Astrocyte of the cerebellum (primary cell): ENCODE measurements at regions not wholly inside any gene's neighbourhood (a gene's known extent, or its start where the extent isn't known, plus 50 kb on each side); places are given as distances from the start of the nearest gene placed in this dataset.

Experiments used
- DNase-seq: peaks from one replicate; pipeline ENCODE4 v3.0.0-alpha.2; 2011; ENCODE audit warnings: low read depth
- H3K4me3 ChIP-seq: 2 replicates; pipeline ENCODE4 v1.5.1; 2011; ENCODE audit warnings: mild to moderate bottlenecking, low read depth, low read length, moderate library complexity
- in situ Hi-C: cut with HindIII; loops from 2 replicates; pipeline ENCODE4 v1.10.0; 2017; ENCODE audit warnings: low sequenced_read_pairs
- TF ChIP-seq, protein P1 (sequence below): IDR thresholded peaks from 2 replicates; pipeline ENCODE4 v1.5.1; 2012; ENCODE audit warnings: low read length, low read depth, moderate library complexity, mild to moderate bottlenecking; ENCODE audit errors: missing control alignments

DNA sequence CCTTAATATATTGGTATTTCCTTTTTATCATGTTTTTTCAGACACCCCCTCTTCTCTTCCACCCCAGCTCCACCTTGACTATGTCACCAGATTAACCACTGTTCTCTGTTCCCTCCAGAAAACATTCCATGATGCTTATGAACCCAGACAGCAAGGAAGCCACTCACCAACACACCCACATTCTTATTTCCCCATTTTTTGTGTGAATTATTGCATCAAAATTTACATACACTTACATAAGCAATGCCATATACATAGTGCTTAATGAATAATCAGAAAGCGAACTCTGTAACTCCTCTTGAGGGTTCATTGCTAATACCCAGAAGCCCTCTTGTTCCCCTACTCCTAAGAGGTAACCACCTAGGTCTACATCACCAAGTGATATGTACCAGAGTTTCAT, 182.3 kb upstream of the CDYL start:
- TF ChIP-seq, protein P1, sequence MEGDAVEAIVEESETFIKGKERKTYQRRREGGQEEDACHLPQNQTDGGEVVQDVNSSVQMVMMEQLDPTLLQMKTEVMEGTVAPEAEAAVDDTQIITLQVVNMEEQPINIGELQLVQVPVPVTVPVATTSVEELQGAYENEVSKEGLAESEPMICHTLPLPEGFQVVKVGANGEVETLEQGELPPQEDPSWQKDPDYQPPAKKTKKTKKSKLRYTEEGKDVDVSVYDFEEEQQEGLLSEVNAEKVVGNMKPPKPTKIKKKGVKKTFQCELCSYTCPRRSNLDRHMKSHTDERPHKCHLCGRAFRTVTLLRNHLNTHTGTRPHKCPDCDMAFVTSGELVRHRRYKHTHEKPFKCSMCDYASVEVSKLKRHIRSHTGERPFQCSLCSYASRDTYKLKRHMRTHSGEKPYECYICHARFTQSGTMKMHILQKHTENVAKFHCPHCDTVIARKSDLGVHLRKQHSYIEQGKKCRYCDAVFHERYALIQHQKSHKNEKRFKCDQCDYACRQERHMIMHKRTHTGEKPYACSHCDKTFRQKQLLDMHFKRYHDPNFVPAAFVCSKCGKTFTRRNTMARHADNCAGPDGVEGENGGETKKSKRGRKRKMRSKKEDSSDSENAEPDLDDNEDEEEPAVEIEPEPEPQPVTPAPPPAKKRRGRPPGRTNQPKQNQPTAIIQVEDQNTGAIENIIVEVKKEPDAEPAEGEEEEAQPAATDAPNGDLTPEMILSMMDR = no peak
- no peak for DNase-seq
- H3K4me3 ChIP-seq = no peak overlapping the region
- in situ Hi-C loops = no loop called here

DNA sequence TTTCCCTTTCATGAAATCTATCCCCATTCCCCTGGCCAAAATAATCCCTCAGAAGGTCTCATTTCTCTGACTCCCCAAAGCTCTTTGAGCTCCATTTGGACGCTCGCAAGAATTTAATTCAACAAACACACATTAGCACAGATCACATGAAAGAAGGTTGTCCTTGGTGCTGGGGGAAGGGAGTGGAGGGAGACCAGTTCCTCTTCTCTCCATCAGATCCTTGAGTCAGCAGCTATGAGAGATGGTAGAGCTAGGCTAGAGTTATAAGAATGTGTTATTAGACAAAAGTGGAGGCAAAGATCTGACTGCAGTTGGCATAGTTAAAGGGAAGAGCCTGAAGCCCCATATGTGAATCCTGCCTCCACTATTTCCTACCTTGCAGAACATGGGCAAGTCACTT, 184.2 kb upstream of the CDYL start:
- in situ Hi-C loops = no loop called here

DNA sequence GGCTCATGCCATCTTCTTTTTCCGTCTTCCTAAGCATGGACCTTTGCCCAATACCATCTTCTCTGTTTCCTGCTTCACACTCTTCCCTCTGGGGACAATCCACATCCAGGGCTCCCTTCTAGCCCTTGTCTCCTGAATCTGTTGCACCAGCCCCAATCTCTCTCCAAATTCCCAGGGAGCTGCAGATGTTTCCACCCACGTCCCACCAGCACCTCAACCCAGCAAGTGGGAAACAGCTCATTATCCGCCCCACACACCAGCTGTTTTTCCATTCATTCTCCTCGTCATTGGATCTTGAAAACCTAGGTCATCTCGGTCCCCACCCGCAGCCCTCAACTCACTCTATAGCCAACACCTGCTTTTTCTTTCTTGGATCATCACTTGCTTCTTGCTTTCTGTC, 185.0 kb upstream of the CDYL start:
- DNase-seq = no peak
- in situ Hi-C loops = no loop called here
- no peak overlapping the region for H3K4me3 ChIP-seq
- TF ChIP-seq, protein P1 = no peak

More for the DNA sequence above, 184.2 kb upstream of the CDYL start:
- TF ChIP-seq, protein P1 = no peak
- no peak for DNase-seq
- no peak overlapping the region for H3K4me3 ChIP-seq

DNA sequence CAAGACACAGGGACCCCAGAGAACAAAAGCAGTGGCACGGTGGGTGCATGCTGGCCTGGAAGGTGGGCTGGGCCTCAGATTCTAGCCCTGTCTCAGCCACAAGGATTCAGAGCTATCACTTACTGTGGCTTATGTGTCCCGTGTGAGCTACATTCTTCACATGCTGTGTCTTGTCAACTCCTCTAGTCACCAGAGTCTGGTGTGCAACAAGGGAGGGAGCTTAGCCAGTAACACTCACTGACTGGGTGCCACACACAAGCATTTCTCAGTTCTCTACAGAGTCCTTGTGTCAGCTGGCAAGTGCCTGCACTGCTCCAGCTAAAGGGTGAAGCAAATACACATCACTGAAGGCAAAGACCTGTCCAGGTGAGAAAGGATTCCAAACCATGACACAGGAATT, 186.9 kb upstream of the CDYL start:
- in situ Hi-C loops = no loop called here
- H3K4me3 ChIP-seq = no peak overlapping the region
- TF ChIP-seq, protein P1 = no peak
- no peak for DNase-seq

DNA sequence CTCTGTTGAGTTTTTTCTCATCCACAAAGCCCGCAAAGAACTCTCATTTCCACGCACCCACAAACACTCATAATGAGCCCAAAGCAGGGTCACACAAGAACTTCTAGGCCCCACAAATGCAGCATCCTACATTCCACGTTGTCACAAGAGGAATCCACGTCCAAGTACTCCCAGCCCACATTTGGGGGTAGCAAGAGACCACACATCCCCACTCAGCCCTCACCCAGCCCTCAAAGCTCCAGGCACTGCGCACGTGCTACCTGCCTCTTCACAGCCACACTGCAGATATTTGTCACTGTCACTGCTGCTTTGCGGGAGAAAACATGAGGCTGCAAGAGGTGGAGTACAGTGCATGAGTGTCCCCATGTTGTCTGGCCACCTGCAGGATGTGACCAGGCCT, 187.6 kb upstream of the CDYL start:
- TF ChIP-seq, protein P1 = no peak
- DNase-seq = no peak
- no peak overlapping the region for H3K4me3 ChIP-seq
- in situ Hi-C loops = no loop called here

DNA sequence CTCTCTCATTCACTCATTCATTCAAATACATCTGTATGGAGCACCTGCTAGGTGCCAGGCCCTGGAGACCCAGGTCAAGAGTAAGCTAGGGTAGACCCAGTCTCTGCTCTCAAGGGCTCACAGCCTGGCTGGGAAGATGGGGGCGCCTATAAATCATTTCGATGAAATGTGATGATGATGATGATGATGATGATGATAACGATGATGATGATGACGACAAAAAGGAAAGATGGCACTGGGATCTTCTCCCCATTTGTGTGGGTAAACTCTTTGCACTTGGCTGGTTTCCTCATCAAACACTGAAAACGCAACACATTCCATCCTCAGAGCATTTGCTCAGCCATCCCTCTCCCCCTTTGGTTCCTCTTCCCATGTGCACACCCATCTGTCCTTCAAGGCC, 188.0 kb upstream of the CDYL start:
- in situ Hi-C loops = no loop called here
- no peak for DNase-seq
- H3K4me3 ChIP-seq = no peak overlapping the region
- TF ChIP-seq, protein P1 = no peak

DNA sequence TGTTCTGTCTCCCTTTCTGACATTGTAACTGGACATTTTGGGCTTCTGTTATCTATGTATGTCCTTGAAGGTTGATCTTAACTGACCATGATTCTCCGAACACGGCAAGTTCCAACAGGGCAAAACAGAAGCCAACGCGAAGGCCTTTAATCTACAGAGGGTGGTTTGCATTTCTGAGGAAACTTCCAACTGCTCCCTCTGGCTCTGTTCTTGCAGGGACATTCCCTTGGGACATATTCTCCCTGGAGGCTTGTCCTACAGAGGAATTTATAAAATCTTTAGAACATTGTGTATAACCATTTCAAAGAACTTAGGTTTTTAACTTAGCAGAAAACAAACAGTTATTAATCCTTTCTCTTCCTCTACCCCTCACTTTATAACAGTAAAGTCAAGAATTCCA, 189.0 kb upstream of the CDYL start:
- no peak for DNase-seq
- in situ Hi-C loops = no loop called here
- H3K4me3 ChIP-seq = no peak overlapping the region
- TF ChIP-seq, protein P1 = no peak
